WERI-Rb-1 (cell line): ENCODE measurements at regions not wholly inside any gene's neighbourhood (a gene's known extent, or its start where the extent isn't known, plus 50 kb on each side); places are given as distances from the start of the nearest gene placed in this dataset.

Source experiments
- DNase-seq: peaks from one replicate; pipeline ENCODE4 v3.0.0-alpha.2; 2020
- H3K27ac ChIP-seq: fragments of 250-450 bp; sonication (Bioruptor Pico); 2 replicates; pipeline ENCODE4 v1.5.1; 2020; ENCODE audit warnings: mild to moderate bottlenecking, moderate library complexity
- H3K27me3 ChIP-seq: fragments of 250-450 bp; sonication (Bioruptor Pico); 2 replicates; pipeline ENCODE4 v1.5.1; 2021; ENCODE audit warnings: mild to moderate bottlenecking, low read depth, moderate library complexity; ENCODE audit not compliant: insufficient read depth, severe bottlenecking
- H3K36me3 ChIP-seq: fragments of 250-450 bp; sonication (Bioruptor Pico); 2 replicates; pipeline ENCODE4 v1.5.1; 2020; ENCODE audit warnings: mild to moderate bottlenecking, moderate library complexity
- H3K4me3 ChIP-seq: 2 replicates; pipeline ENCODE4 v1.5.1; 2011; ENCODE audit warnings: low read depth, mild to moderate bottlenecking, control low read depth, low read length
- H3K9me3 ChIP-seq: fragments of 250-450 bp; sonication (Bioruptor Pico); 2 replicates; pipeline ENCODE4 v1.5.1; 2021; ENCODE audit warnings: mild to moderate bottlenecking, moderate library complexity; ENCODE audit not compliant: severe bottlenecking
- TF ChIP-seq, protein P1 (sequence below): IDR thresholded peaks from 2 replicates; pipeline ENCODE4 v1.5.1; 2011; ENCODE audit warnings: low read depth, mild to moderate bottlenecking, control low read depth, inconsistent platforms, low read length

DNA sequence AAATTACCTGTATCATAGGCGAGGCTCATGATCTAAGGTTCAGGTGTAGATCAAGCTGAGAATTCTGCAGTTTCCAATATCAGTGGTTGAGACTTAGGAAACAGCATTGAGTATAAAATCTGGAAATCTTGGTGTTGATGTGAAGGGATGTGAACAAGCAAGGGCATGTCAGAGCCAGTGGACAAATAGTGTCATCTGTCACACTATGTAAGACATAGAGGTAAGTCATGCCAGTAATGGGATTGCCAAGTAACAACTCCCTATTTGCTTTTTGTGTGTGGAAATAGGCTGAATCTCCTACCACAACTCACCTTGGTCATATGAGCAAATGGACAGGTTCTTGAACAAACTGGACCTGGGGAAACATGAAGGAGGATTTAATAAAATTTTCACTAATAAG is 334.5 kb upstream of the EMCN start:
- TF ChIP-seq, protein P1, sequence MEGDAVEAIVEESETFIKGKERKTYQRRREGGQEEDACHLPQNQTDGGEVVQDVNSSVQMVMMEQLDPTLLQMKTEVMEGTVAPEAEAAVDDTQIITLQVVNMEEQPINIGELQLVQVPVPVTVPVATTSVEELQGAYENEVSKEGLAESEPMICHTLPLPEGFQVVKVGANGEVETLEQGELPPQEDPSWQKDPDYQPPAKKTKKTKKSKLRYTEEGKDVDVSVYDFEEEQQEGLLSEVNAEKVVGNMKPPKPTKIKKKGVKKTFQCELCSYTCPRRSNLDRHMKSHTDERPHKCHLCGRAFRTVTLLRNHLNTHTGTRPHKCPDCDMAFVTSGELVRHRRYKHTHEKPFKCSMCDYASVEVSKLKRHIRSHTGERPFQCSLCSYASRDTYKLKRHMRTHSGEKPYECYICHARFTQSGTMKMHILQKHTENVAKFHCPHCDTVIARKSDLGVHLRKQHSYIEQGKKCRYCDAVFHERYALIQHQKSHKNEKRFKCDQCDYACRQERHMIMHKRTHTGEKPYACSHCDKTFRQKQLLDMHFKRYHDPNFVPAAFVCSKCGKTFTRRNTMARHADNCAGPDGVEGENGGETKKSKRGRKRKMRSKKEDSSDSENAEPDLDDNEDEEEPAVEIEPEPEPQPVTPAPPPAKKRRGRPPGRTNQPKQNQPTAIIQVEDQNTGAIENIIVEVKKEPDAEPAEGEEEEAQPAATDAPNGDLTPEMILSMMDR = no peak
- H3K27ac ChIP-seq = no peak overlapping the region
- no peaks in the 10 kb centered on the region for H3K36me3 ChIP-seq
- no peaks in the 10 kb centered on the region for H3K9me3 ChIP-seq
- H3K4me3 ChIP-seq = no peak overlapping the region
- DNase-seq = no peak
- H3K27me3 ChIP-seq = no peaks in the 10 kb centered on the region

DNA sequence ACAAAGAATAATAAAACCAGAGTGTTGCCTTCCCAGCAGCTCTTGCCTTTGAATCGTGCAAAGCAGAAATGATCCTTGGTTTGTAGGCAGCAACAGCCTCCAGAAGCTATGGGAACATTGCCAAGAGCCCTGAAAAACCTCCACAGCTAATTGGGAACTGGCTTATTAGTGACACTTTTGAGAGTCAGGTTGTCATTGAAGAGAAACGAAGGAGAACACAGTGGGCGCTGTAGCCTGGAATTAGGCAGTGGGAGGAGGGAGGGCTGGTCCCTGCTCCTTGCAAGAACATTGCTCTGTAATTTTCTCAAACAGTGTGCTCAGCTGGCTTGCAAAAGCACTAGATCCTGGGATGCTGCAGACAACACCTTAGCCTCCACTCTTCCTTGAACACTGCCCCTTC is 331.5 kb upstream of the EMCN start:
- no peaks in the 10 kb centered on the region for H3K27me3 ChIP-seq
- H3K9me3 ChIP-seq = no peaks in the 10 kb centered on the region
- no peaks in the 10 kb centered on the region for H3K36me3 ChIP-seq
- H3K27ac ChIP-seq = no peak overlapping the region
- TF ChIP-seq, protein P1 = no peak
- no peak for DNase-seq
- H3K4me3 ChIP-seq = no peak overlapping the region

DNA sequence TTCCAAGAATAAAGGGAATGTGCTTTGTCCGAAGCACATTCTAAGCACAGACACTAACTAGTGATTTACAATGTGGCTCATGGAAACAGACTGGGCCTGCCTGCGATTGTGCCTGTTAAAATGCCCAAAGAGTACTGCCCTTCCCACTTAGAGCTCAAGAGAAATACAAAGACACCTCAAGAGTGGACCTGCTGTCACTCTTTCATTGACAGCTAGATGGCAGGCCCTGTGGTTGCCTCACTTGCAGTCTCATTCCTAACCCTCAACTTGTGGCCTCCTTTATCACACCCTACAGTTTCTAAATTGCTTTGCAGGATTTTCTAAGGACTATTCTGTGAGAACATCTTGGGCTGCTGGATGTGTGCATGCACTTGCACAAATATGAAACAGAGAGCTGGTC is 331.0 kb upstream of the EMCN start:
- no peaks in the 10 kb centered on the region for H3K9me3 ChIP-seq
- peak; percentile 13 for DNase-seq
- no peaks in the 10 kb centered on the region for H3K36me3 ChIP-seq

DNA sequence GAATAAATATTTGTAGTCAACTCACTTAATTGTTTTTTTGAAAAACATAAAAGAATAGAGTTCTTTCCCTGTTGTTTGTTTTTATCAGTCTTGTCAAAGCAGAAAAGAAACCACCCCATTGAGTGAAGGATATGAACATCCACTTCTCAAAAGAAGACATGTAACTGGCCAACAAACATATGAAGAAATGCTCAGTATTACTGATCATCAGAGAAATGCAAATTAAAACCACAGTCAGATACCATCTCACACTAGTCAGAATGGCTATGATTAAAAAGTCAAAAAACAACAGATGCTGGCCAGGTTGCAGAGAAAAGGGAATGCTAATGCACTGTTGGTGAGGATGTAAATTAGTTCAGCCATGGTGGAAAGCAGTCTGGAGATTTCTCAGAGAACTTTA is 326.1 kb upstream of the EMCN start:
- H3K9me3 ChIP-seq = no peaks in the 10 kb centered on the region
- H3K27me3 ChIP-seq = no peaks in the 10 kb centered on the region
- H3K4me3 ChIP-seq = no peak overlapping the region
- TF ChIP-seq, protein P1 = no peak
- no peak overlapping the region for H3K27ac ChIP-seq
- H3K36me3 ChIP-seq = no peaks in the 10 kb centered on the region
- DNase-seq = no peak

More for the DNA sequence above, 331.0 kb upstream of the EMCN start:
- Histone ChIP-seq H3K27me3 (no peaks in the 10 kb centered on the region), H3K27ac (no peak overlapping the region), H3K4me3 (no peak overlapping the region)
- TF ChIP-seq, protein P1 = peak; percentile 49

DNA sequence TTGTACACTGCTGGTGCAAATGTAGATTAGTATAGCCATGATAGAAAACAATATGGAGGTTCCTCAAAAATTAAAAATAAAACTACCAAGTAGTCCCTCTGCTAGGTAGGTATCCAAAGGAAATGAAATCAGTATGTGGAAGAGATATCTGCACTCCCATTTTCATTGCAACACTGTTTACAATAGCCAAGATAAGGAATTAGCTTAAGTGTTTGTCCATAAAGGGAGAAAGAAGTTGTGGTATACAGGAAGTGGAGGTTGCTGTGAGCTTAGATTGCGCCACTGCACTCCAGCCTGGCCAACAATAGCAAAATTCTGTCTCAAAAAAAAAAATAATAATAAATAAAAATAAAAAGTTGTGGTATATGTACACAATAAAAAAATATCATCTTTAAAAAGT is 325.0 kb upstream of the EMCN start:
- no peak for DNase-seq
- TF ChIP-seq, protein P1 = no peak
- Histone ChIP-seq H3K36me3 (no peaks in the 10 kb centered on the region), H3K4me3 (no peak overlapping the region), H3K9me3 (no peaks in the 10 kb centered on the region), H3K27me3 (no peaks in the 10 kb centered on the region), H3K27ac (no peak overlapping the region)

DNA sequence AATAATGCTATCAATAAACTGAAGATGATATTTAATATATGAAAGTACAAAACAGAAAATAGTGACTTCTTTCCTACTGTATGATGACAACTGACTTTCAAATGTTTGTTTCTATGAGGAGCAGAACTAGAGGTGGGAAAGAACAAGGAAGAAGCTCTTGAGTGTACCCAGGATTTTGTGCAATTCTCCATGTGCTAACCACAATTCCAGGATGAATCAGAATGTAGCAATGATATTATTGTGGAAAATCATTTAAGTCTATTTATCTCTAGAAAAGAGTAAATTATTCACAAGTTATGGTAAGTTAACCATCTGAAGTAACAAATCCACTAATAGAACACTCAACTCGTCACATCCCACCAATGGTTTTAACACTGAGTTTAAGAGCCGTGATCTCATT is 324.1 kb upstream of the EMCN start:
- no peaks in the 10 kb centered on the region for H3K27me3 ChIP-seq
- no peaks in the 10 kb centered on the region for H3K36me3 ChIP-seq
- TF ChIP-seq, protein P1 = no peak
- no peaks in the 10 kb centered on the region for H3K9me3 ChIP-seq
- H3K4me3 ChIP-seq = no peak overlapping the region
- H3K27ac ChIP-seq = no peak overlapping the region
- DNase-seq = no peak
